H1 (cell line): ENCODE measurements at regions not wholly inside any gene's neighbourhood (a gene's known extent, or its start where the extent isn't known, plus 50 kb on each side); places are given as distances from the start of the nearest gene placed in this dataset.
"Not testable (repeated sequence)": the region's sequence is repeated elsewhere in the genome, so short reads cannot be mapped to it uniquely, and the experiment has no call there.

Source experiments
- CTCF ChIA-PET: fragments of 300-600 bp; sonication (Branson Sonifier 250); formaldehyde crosslinking; loops from one replicate; lab custom pipeline; 2021; ENCODE audit not compliant: partially characterized antibody; lab: Charles Lee
- POLR2A ChIA-PET: fragments of 300-600 bp; sonication (Branson Sonifier 250); formaldehyde crosslinking; loops from one replicate; lab custom pipeline; 2021; ENCODE audit warnings: inconsistent platforms; ENCODE audit not compliant: partially characterized antibody; lab: Charles Lee
- DNase-seq, 2 experiments: peaks; one replicate each; pipeline versions ENCODE4 v3.0.0 to v3.0.0-alpha.2; 2010 to 2022; ENCODE audit warnings: low spot score in 2 of 2, low read depth in 1 of 2, mixed read lengths in 1 of 2
- FAIRE-seq: peaks from 2 replicates; lab custom pipeline; 2011; peaks lifted over from hg19 to GRCh38; lab: Jason Lieb, UNC
- H2AFZ ChIP-seq: 2 replicates; pipeline ENCODE4 v1.8.1; 2012; ENCODE audit warnings: low read length, inconsistent platforms
- H2AK5ac ChIP-seq: 2 replicates; pipeline ENCODE4 v1.6.1; 2013; ENCODE audit warnings: low read depth, low read length
- H2BK120ac ChIP-seq: replicated peaks from 2 replicates; pipeline ENCODE3; 2013; ENCODE audit warnings: low read depth, low read length, inconsistent platforms
- H2BK12ac ChIP-seq: 2 replicates; pipeline ENCODE4 v1.6.1; 2013; ENCODE audit warnings: low read depth, low read length
- H2BK15ac ChIP-seq: 2 replicates; pipeline ENCODE4 v1.6.1; 2013; ENCODE audit warnings: low read length
- H2BK20ac ChIP-seq: 2 replicates; pipeline ENCODE4 v1.6.1; 2013; ENCODE audit warnings: low read length
- H2BK5ac ChIP-seq: 2 replicates; pipeline ENCODE4 v1.6.1; 2013; ENCODE audit warnings: low read depth, low read length
- H3K14ac ChIP-seq: 2 replicates; pipeline ENCODE4 v1.6.1; 2013; ENCODE audit warnings: inconsistent platforms; ENCODE audit not compliant: insufficient read length
- H3K18ac ChIP-seq: 2 replicates; pipeline ENCODE4 v1.6.1; 2013; ENCODE audit warnings: low read length; ENCODE audit errors: extremely low read depth
- H3K23ac ChIP-seq: 2 replicates; pipeline ENCODE4 v1.6.1; 2013; ENCODE audit warnings: inconsistent platforms; ENCODE audit not compliant: insufficient read length
- H3K23me2 ChIP-seq: 2 replicates; pipeline ENCODE4 v1.6.1; 2013; ENCODE audit warnings: low read depth, low read length
- H3K27ac ChIP-seq: 2 replicates; pipeline ENCODE4 v1.6.1; 2011; ENCODE audit warnings: low read depth, low read length, inconsistent platforms
- H3K27me3 ChIP-seq, 4 experiments: replicated peaks in 1 of 4; 1 replicate in 1 of 4; 2 replicates in 3 of 4; pipeline versions ENCODE4 v1.6.1 to v1.8.1; 2011 to 2013; ENCODE audit warnings: low read length in 3 of 4, mild to moderate bottlenecking in 3 of 4, inconsistent platforms in 2 of 4, mixed read lengths in 2 of 4, moderate library complexity in 1 of 4; ENCODE audit not compliant: control insufficient read depth in 3 of 4, insufficient read depth in 3 of 4; ENCODE audit errors: extremely low read depth in 1 of 4
- H3K36me3 ChIP-seq, 4 experiments: 2 replicates each; pipeline versions ENCODE4 v1.6.1 to v1.8.1; 2011 to 2013; ENCODE audit warnings: mild to moderate bottlenecking in 4 of 4, low read length in 3 of 4, moderate library complexity in 2 of 4, control low read depth in 1 of 4, inconsistent platforms in 1 of 4; ENCODE audit not compliant: insufficient read depth in 4 of 4, control insufficient read depth in 2 of 4
- H3K4ac ChIP-seq: replicated peaks from 2 replicates; pipeline ENCODE3; 2013; ENCODE audit warnings: low read length, low read depth, mixed read lengths, inconsistent platforms; ENCODE audit not compliant: insufficient read length
- H3K4me1 ChIP-seq, 4 experiments: replicated peaks in 1 of 4; 1 replicate in 1 of 4; 2 replicates in 3 of 4; pipeline versions ENCODE4 v1.6.1 to v1.8.1; 2011 to 2013; ENCODE audit warnings: low read length in 3 of 4, inconsistent platforms in 2 of 4, mixed read lengths in 1 of 4; ENCODE audit not compliant: insufficient read depth in 4 of 4, control insufficient read depth in 3 of 4
- H3K4me2 ChIP-seq, 2 experiments: 2 replicates each; pipeline versions ENCODE4 v1.6.1 to v1.8.1; 2011 to 2013; ENCODE audit warnings: low read depth in 2 of 2, low read length in 2 of 2, control low read depth in 1 of 2, inconsistent platforms in 1 of 2, mild to moderate bottlenecking in 1 of 2; ENCODE audit not compliant: insufficient read depth in 1 of 2
- H3K4me3 ChIP-seq, 4 experiments: fragments of 200-600, 300-600 bp in 1 of 4; sonication (generic), shearing (Covaris generic), sonication (Bioruptor Twin) in 1 of 4; 2 replicates each; pipeline versions ENCODE4 v1.5.1 to v1.8.1; 2011 to 2016; ENCODE audit warnings: low read length in 4 of 4, low read depth in 3 of 4, control low read depth in 2 of 4, inconsistent platforms in 2 of 4, mild to moderate bottlenecking in 2 of 4, mixed read lengths in 1 of 4, moderate library complexity in 1 of 4; ENCODE audit not compliant: insufficient read depth in 2 of 4; ENCODE audit errors: extremely low read depth in 1 of 4
- H3K56ac ChIP-seq: replicated peaks from 2 replicates; pipeline ENCODE3; 2013; ENCODE audit warnings: low read depth, mild to moderate bottlenecking, mixed read lengths, low read length, inconsistent platforms; ENCODE audit not compliant: insufficient read length
- H3K79me1 ChIP-seq: 2 replicates; pipeline ENCODE4 v1.6.1; 2013; ENCODE audit warnings: low read depth, low read length, control low read depth
- H3K79me2 ChIP-seq, 2 experiments: 2 replicates each; pipeline versions ENCODE4 v1.6.1 to v1.8.1; 2012 to 2013; ENCODE audit warnings: low read length in 2 of 2, mild to moderate bottlenecking in 2 of 2, inconsistent platforms in 1 of 2; ENCODE audit not compliant: insufficient read depth in 2 of 2, control insufficient read depth in 1 of 2
- H3K9ac ChIP-seq, 4 experiments: replicated peaks in 1 of 4; 1 replicate in 1 of 4; 2 replicates in 3 of 4; pipeline versions ENCODE4 v1.6.1 to v1.8.1; 2011 to 2013; ENCODE audit warnings: low read depth in 3 of 4, low read length in 3 of 4, control low read depth in 2 of 4, mild to moderate bottlenecking in 2 of 4, moderate library complexity in 2 of 4, inconsistent platforms in 1 of 4; ENCODE audit errors: extremely low read depth in 1 of 4
- H3K9me3 ChIP-seq, 2 experiments: 2 replicates each; pipeline versions ENCODE4 v1.6.1 to v1.8.1; 2012 to 2013; ENCODE audit warnings: mild to moderate bottlenecking in 2 of 2, moderate library complexity in 2 of 2, control low read depth in 1 of 2, inconsistent platforms in 1 of 2, low read depth in 1 of 2, low read length in 1 of 2, mixed read lengths in 1 of 2; ENCODE audit not compliant: insufficient read depth in 2 of 2
- H4K20me1 ChIP-seq, 2 experiments: replicated peaks in 1 of 2; 2 replicates each; pipeline versions ENCODE3 to v1.8.1; 2011 to 2013; ENCODE audit warnings: inconsistent platforms in 2 of 2, low read length in 2 of 2, mild to moderate bottlenecking in 1 of 2; ENCODE audit not compliant: insufficient read depth in 2 of 2, control insufficient read depth in 1 of 2
- H4K5ac ChIP-seq: 2 replicates; pipeline ENCODE4 v1.6.1; 2013; ENCODE audit warnings: low read length, low read depth, mixed read lengths, inconsistent platforms; ENCODE audit not compliant: insufficient read length
- H4K8ac ChIP-seq: 2 replicates; pipeline ENCODE4 v1.8.0; 2013; ENCODE audit warnings: mild to moderate bottlenecking, moderate library complexity, low read length, inconsistent platforms; ENCODE audit not compliant: insufficient read depth; ENCODE audit errors: extremely low read depth
- H4K91ac ChIP-seq: replicated peaks from 2 replicates; pipeline ENCODE3; 2013; ENCODE audit warnings: low read length, mixed read lengths, inconsistent platforms; ENCODE audit not compliant: insufficient read length
- WGBS, 2 experiments: shearing (Covaris generic) in 1 of 2; methylation state at CpG; one replicate each; pipeline versions ENCODE4 v1.1.6 to v1.1.7; 2013 to 2015; ENCODE audit warnings: low lambda C conversion rate in 2 of 2, mixed read lengths in 2 of 2, inconsistent platforms in 1 of 2, low coverage in 1 of 2, missing lambda C conversion rate in 1 of 2; ENCODE audit not compliant: insufficient replicate concordance in 2 of 2, insufficient coverage in 1 of 2, insufficient read length in 1 of 2; ENCODE audit errors: extremely low coverage in 1 of 2, missing lambda C conversion rate in 1 of 2; 5-methylcytosine and 5-hydroxymethylcytosine counted together

GRCh38 chr10:84756653-84757052, 428.3 kb downstream of the CCSER2 start:
- CTCF ChIA-PET = interaction anchor here (1.4 kb wide), 1 partner anchor 58 kb away, joined by 3 read pairs; no protein-coding TSS in a partner anchor

More at GRCh38 chr10:84756653-84757052, 428.3 kb downstream of the CCSER2 start:
- H2AFZ ChIP-seq, H3K36me3 ChIP-seq, H3K9me3 ChIP-seq, H3K4me2 ChIP-seq, H3K18ac ChIP-seq, H2AK5ac ChIP-seq, H3K4me1 ChIP-seq, H3K23me2 ChIP-seq, H4K91ac ChIP-seq, H3K79me2 ChIP-seq, H4K5ac ChIP-seq, H3K27ac ChIP-seq, H2BK5ac ChIP-seq, H4K8ac ChIP-seq, H4K20me1 ChIP-seq, H3K9ac ChIP-seq, FAIRE-seq, H2BK15ac ChIP-seq, H3K79me1 ChIP-seq, H2BK120ac ChIP-seq, POLR2A ChIA-PET, H2BK12ac ChIP-seq, H3K4me3 ChIP-seq, H3K23ac ChIP-seq, H3K4ac ChIP-seq, DNase-seq, H3K14ac ChIP-seq, H3K27me3 ChIP-seq, H3K56ac ChIP-seq, H2BK20ac ChIP-seq: not testable (repeated sequence)
- 83% methylated on average over 1 of the region's 3 CpGs; no CpG with 5 or more reads in 1 of the 2 experiments for WGBS, 2 experiments
